ENCODE measurements at regions not wholly inside any gene's neighbourhood (a gene's known extent, or its start where the extent isn't known, plus 50 kb on each side); places are given as distances from the start of the nearest gene placed in this dataset.

- TF ChIP-seq GATA2 (IDR thresholded peaks at IDR 0.05; ENCODE audit: low read depth, low read length) = no peak
- TF ChIP-seq GATA3 (IDR thresholded peaks at IDR 0.05; ENCODE audit: low read depth, low read length) = no peak
Measured at GRCh38 chr5:54915466-54916027, 69.8 kb downstream of the ESM1 start.
